ENCODE measurements at regions not wholly inside any gene's neighbourhood (a gene's known extent, or its start where the extent isn't known, plus 50 kb on each side); places are given as distances from the start of the nearest gene placed in this dataset.

DNA sequence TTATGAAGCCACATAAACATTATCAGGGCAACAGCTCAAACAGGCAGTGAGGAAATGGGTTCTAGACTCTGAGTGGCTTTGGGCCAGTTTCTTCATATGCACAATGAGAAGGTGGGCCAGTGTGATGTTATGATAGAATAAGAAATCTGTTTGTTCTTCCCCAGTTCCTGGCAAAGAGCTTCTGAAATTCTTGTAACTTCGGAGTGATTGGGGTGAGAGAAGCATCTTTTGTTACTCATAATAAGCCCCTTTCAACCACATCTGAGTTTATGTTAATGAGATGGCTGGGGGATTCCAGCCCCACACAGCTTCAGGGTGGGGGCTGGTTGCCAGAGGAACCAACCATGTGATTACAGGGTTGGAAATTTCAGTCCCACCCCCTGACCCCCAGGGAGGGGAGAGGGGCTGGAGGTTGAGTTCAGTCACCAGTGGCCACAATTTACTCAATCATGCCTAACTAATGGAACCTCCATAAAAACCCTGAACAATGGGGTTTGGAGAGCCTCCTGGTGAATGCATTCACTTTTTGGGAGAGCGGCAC lies 57.0 kb upstream of the FRMD4B start:
- H3K4me3 ChIP-seq (ENCODE audit: control insufficient read depth, low read depth, low read length) = no peak overlapping the region
- TF ChIP-seq, protein P1, sequence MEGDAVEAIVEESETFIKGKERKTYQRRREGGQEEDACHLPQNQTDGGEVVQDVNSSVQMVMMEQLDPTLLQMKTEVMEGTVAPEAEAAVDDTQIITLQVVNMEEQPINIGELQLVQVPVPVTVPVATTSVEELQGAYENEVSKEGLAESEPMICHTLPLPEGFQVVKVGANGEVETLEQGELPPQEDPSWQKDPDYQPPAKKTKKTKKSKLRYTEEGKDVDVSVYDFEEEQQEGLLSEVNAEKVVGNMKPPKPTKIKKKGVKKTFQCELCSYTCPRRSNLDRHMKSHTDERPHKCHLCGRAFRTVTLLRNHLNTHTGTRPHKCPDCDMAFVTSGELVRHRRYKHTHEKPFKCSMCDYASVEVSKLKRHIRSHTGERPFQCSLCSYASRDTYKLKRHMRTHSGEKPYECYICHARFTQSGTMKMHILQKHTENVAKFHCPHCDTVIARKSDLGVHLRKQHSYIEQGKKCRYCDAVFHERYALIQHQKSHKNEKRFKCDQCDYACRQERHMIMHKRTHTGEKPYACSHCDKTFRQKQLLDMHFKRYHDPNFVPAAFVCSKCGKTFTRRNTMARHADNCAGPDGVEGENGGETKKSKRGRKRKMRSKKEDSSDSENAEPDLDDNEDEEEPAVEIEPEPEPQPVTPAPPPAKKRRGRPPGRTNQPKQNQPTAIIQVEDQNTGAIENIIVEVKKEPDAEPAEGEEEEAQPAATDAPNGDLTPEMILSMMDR (conservative IDR thresholded peaks at IDR 0.05; ENCODE audit: control insufficient read depth, insufficient read depth, low read depth, low read length) = no peak
- no peak for DNase-seq (ENCODE audit: low read depth)

DNA sequence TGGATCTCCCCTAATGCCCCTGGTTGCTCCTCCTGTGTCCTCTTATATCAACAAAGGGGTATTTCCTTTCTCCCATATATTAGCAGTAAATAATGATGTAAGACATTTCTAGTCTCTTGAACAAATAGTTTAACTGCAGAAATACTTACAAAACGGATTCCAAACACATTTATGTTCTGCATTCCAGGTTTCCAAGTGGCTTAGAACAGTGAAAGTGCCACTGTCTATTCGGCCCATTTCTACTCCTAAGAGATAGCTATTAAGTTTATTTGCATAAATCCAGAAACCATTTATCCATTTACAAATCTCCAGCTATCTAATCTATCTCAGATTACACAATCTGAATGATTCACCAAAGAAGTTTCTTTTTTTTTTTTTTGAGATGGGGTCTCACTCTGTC lies 55.8 kb upstream of the FRMD4B start:
- TF ChIP-seq, protein P1 (conservative IDR thresholded peaks at IDR 0.05; ENCODE audit: control insufficient read depth, insufficient read depth, low read depth, low read length) = no peak
- DNase-seq (ENCODE audit: low read depth) = no peak
- no peak overlapping the region for H3K4me3 ChIP-seq (ENCODE audit: control insufficient read depth, low read depth, low read length)

DNA sequence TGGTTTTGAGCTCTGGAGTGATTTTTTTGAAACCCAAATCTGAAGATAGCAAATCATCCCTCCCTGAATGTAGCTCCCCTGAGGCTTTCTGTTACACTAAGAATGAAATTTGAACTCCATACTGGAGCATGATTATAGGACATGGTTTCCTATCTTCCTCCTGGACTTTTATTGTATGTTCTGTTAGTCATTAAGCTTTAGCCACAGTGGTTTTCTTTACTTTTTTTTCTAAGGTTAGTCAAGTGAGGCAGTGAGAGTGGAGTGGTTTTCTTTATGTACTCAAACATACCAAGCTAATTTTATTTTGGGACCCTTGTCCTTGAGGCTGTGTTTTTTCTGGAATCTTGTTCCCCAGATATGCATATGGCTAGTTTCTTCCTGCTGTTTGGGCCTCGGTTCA lies 55.2 kb upstream of the FRMD4B start:
- H3K4me3 ChIP-seq (ENCODE audit: control insufficient read depth, low read depth, low read length) = no peak overlapping the region
- no peak for DNase-seq (ENCODE audit: low read depth)
- TF ChIP-seq, protein P1 (conservative IDR thresholded peaks at IDR 0.05; ENCODE audit: control insufficient read depth, insufficient read depth, low read depth, low read length) = no peak

DNA sequence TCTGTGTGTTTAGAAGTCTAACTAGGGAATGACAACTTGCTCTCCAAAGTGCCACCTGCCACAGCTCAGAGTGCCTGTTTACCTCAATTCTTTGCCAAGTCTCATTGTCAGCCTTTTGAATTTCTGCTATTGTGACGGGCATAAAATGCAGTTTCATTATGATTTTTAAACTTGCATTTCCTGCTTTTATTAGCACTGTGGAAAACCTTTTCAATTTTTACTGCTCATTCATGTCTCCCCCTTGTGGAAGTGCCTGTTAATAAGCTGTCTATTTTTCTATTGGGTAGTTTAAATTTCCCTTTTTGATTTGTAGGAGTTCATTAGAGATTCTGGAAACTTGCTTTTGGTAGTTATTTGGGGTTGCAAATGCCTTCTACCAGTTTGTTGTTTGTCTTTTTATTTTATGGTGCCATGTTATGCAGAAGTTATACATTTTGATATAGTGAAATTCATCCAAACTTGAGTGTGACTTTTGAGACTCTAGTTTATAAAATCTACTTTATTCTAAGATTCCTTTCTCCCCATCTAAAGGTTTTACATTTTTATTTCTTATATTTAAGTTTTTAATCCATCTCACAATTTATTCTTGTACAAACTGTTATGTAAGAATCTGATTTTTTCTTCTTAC lies 53.9 kb upstream of the FRMD4B start:
- TF ChIP-seq, protein P1 (conservative IDR thresholded peaks at IDR 0.05; ENCODE audit: control insufficient read depth, insufficient read depth, low read depth, low read length) = peak; percentile 78
- H3K4me3 ChIP-seq (ENCODE audit: control insufficient read depth, low read depth, low read length) = no peak overlapping the region
- peak; percentile 48 for DNase-seq (ENCODE audit: low read depth)

DNA sequence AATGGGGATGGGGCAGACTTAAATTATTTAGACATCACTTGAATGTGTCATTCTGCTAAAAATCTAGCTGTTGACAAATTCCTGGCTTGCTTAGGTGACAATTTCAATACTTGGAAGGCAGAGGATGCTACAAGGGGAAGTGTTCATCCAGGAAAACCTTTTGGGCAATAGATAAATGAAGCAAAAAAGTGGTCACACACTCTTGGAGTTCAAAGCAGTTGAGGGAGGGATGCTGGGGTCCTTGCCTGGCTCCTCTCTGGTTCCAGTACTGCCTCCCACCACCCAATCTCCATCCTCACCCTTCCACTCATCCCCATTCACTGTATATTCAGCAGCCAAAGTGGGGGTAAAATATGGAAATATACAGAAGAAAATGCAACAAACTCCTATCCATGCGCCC lies 52.6 kb upstream of the FRMD4B start:
- DNase-seq (ENCODE audit: low read depth) = no peak
- TF ChIP-seq, protein P1 (conservative IDR thresholded peaks at IDR 0.05; ENCODE audit: control insufficient read depth, insufficient read depth, low read depth, low read length) = no peak
- H3K4me3 ChIP-seq (ENCODE audit: control insufficient read depth, low read depth, low read length) = no peak overlapping the region

DNA sequence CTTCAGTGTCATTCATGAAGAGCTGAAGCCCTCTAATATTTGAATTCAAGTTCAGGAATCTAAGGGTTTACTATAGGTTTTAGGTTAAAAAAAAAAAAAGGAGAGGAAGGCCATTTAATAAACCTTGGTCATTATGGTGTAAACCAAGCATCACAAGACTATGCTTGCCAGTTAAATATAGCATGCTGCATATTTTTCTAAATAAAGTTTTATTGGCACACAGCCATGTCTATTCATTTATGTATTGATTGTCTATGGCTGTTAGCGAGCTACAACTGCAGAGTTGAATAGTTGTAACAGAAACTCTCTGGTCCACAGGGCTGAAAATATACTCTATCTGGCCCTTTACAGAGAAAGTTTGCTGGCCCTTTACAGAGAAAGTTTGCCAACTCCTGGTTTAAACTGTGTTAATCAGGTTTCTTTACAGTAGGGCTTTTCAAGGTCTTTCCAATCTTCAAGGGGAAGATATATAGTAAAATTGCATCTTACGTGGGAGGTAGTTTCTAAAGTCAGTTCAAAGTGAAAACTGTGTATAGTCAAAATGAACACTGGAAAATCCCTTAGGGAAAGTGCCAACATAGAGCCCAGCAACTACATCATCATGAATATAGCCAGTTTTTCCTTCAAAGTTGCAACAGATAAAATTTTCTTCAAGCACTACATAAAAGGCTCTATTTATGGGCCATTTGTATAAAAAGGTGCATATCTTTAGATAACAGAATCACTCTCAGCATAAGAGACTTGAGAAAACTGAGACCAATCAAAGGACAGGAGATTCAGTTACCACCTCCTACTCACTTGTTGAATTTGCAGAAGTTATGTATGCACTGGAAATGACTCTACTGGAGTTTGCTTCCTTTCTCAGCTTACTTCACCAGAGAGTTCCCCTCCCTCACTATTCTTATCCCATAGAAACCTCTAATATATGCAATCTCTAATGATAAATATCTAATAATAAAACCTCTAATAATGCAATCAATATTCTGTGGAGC lies 49.7 kb upstream of the FRMD4B start:
- TF ChIP-seq, protein P1 (conservative IDR thresholded peaks at IDR 0.05; ENCODE audit: control insufficient read depth, insufficient read depth, low read depth, low read length) = no peak
- no peak overlapping the region for H3K4me3 ChIP-seq (ENCODE audit: control insufficient read depth, low read depth, low read length)
- DNase-seq (ENCODE audit: low read depth) = no peak
